GM20000 (cell line): ENCODE measurements at regions not wholly inside any gene's neighbourhood (a gene's known extent, or its start where the extent isn't known, plus 50 kb on each side); places are given as distances from the start of the nearest gene placed in this dataset.
"Not testable (repeated sequence)": the region's sequence is repeated elsewhere in the genome, so short reads cannot be mapped to it uniquely, and the experiment has no call there.

Source experiments
- DNase-seq: peaks from one replicate; pipeline ENCODE4 v3.0.0; 2012; ENCODE audit warnings: low spot score
- TF ChIP-seq, protein P1 (sequence below): IDR thresholded peaks from 2 replicates; pipeline ENCODE4 v1.5.1; 2012; ENCODE audit warnings: mild to moderate bottlenecking, control low read depth; ENCODE audit errors: extremely low read depth, missing control alignments

DNA sequence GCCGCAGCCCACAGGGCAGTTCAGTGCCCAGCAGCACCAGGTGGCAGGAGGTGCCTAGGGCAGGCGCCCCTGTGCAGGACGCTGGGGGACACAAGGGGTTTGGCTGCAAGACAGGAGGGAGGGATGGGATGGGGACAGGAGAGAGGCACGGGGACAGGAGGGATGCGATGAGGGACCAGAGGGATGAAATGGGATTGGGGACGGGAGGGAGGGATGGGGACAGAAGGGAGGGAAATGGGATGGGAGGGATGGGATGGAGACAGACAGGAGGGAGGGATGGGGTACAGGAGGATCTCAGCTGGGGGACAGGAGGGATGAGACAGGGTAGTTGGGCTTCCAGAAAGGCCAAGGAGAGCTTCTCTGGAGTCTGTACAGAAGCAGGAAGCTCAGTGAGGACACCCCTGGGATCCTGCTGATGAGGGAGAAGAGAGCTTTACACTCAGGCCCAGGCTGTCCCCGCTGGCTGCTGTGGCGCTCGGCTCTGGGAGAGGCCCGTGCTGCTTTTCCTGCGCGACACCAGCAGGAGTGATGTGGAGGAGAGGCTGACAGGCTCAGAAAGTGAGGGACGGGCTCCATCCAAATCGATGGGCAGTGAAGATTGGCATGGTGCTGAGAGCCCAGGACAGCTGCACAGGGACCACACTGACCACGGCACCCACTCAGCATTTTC lies 400.8 kb downstream of the SMOC2 start:
- DNase-seq, result peak; percentile 39
- TF ChIP-seq, protein P1, sequence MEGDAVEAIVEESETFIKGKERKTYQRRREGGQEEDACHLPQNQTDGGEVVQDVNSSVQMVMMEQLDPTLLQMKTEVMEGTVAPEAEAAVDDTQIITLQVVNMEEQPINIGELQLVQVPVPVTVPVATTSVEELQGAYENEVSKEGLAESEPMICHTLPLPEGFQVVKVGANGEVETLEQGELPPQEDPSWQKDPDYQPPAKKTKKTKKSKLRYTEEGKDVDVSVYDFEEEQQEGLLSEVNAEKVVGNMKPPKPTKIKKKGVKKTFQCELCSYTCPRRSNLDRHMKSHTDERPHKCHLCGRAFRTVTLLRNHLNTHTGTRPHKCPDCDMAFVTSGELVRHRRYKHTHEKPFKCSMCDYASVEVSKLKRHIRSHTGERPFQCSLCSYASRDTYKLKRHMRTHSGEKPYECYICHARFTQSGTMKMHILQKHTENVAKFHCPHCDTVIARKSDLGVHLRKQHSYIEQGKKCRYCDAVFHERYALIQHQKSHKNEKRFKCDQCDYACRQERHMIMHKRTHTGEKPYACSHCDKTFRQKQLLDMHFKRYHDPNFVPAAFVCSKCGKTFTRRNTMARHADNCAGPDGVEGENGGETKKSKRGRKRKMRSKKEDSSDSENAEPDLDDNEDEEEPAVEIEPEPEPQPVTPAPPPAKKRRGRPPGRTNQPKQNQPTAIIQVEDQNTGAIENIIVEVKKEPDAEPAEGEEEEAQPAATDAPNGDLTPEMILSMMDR, result no peak

DNA sequence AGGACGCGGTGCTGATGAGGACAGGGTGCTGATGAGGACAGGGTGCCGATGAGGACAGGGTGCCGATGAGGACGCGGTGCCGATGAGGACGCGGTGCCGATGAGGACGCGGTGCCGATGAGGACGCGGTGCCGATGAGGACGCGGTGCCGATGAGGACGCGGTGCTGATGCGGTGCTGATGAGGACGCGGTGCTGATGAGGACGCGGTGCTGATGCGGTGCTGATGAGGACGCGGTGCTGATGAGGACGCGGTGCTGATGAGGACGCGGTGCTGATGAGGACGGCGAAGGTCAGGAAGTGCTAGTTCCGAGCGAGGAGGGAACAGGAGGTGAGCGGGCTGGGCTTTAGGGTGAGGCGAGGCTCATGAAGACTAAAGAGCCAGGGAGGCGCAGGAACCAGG lies 399.9 kb downstream of the SMOC2 start:
- DNase-seq, result not testable (repeated sequence)

DNA sequence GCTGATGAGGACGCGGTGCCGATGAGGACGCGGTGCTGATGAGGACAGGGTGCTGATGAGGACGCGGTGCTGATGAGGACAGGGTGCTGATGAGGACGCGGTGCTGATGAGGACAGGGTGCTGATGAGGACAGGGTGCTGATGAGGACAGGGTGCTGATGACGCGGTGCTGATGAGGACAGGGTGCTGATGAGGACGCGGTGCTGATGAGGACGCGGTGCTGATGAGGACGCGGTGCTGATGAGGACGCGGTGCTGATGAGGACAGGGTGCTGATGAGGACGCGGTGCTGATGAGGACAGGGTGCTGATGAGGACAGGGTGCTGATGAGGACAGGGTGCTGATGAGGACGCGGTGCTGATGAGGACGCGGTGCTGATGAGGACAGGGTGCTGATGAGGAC lies 399.3 kb downstream of the SMOC2 start:
- DNase-seq, result not testable (repeated sequence)

DNA sequence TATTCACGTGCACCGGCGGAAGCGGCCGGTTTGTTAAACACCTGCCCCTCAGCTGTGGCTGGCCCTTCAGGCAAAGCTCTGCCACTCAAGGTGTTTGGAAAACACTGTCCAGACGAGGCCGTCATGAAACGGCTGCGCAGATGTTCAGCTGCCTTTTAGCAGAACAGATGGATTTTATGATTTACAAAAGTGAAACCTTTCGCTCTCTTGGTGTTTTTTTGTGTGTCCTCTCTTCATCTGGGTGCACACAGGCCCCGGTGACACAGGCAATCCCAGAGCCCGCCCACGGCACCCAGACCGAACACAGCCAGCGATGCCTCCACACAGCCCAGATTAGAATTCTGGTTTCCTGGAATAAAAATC lies 397.0 kb downstream of the SMOC2 start:
- TF ChIP-seq, protein P1, result no peak
- DNase-seq, result no peak

DNA sequence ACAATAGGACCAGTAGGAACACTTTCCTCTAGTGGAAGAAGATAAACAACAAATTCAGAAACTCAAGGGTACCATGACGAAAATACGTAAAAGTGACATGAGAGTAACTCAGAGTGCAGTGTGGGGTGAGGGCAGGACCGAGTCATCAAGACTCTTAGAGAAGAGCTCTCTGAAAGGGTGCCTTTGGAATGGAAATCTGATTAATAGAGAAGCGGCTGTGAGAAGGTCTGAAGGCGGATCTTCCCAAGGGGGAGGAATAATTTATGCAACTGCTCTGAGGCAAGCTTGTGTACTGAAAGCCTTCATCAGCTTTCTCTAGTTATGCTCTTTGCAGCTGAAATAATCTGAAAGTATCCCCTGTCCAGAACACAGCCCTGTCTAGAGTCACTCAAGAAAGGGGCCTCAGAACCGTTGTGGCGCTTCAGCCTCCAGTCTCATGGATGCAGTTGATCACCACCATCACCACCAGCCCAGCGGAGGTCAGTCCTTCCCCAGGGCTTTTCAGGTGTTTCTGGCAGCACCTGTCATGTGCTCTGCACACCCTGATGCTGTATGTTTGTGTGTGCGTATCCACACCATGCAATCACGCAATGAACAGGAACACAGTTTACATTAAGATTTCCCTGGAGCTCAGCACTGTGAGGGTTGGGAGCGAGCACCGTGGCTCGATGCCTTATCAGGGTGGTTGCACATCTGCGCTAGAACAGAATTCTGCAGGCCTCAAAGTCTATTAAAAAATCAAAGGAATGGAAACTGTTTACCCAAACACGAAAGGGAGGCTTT lies 396.5 kb downstream of the SMOC2 start:
- TF ChIP-seq, protein P1, result no peak
- no peak for DNase-seq

DNA sequence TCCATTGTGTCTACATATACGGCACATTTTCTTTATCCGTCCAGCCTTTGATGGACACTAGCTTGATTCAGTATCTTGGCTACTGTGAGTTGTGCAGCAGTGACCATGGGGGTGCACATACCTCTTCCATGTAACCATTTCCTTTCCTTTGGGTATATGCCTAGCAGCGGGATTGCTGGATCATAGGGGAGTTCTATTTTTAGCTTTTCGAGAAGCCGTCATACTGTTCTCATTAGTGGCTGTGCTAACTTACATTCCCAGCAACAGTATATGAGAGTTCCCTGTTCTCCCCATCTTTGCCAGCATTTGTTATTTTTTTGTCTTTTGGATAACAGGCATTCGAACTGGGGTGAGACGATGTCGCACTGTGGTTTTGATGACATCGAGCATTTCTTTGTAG lies 395.0 kb downstream of the SMOC2 start:
- TF ChIP-seq, protein P1, result no peak
- DNase-seq, result no peak

DNA sequence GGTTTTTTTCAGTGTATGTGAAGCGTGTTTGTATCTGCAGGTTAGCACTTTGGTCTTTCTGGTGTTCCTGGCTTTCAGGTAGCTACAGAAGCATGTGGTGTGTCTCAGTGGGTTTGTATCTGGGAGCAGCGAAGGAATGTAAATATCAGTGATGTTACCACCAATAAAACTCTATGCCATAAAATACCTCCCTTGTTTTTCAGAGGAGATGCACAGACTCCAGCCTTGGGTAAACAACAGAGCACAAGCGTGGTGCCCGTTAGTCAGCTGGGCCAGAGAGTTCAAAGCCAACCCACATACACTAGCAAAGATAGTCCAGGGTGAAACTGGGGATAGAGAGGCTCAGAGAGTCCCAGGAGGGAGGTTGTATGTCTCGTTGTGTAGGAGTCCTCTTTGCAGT lies 393.8 kb downstream of the SMOC2 start:
- TF ChIP-seq, protein P1, result no peak
- no peak for DNase-seq

DNA sequence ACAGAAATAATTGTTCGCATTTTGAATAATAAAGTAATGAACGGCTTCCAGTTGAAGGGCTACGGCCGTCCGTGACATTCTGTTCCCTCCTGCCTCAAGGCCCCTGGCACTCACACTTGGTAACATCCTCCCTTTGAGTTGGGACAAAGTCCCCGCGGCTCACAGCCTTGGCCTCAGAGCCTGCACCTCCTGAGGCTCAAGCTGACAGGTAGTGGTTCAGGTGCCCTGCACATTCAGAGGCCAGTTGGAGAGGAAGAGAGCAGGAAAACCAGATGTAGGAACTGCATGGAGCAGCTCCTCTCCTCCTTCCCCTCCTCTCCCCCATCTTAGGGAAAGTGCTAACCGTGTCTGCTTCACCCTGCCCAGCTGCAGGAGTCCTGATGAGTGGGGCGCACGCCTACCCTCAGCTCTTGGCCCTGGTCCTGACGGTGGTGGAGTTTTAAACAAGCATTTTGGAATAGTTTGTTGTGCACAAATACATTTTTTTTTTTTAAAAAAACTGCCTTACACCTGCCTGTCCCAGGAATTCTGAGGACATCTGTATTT lies 393.1 kb downstream of the SMOC2 start:
- TF ChIP-seq, protein P1, result no peak
- no peak for DNase-seq
